ENCODE measurements at regions not wholly inside any gene's neighbourhood (a gene's known extent, or its start where the extent isn't known, plus 50 kb on each side); places are given as distances from the start of the nearest gene placed in this dataset.

- DNase-seq = no peak
- TF ChIP-seq, protein P1, sequence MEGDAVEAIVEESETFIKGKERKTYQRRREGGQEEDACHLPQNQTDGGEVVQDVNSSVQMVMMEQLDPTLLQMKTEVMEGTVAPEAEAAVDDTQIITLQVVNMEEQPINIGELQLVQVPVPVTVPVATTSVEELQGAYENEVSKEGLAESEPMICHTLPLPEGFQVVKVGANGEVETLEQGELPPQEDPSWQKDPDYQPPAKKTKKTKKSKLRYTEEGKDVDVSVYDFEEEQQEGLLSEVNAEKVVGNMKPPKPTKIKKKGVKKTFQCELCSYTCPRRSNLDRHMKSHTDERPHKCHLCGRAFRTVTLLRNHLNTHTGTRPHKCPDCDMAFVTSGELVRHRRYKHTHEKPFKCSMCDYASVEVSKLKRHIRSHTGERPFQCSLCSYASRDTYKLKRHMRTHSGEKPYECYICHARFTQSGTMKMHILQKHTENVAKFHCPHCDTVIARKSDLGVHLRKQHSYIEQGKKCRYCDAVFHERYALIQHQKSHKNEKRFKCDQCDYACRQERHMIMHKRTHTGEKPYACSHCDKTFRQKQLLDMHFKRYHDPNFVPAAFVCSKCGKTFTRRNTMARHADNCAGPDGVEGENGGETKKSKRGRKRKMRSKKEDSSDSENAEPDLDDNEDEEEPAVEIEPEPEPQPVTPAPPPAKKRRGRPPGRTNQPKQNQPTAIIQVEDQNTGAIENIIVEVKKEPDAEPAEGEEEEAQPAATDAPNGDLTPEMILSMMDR (IDR thresholded peaks at IDR 0.05) = no peak
- no peak for ATAC-seq
Observed at GRCh38 chr18:75563150-75563549, 135.6 kb upstream of the SMIM21 start.

GRCh38 chr18:75562216-75562615 lies 134.7 kb upstream of the SMIM21 start:
- Histone ChIP-seq H3K9me3 (no peaks in the 10 kb centered on the region), H3K4me1 (ENCODE audit: low read depth) (no peaks in the 10 kb centered on the region), H3K4me3 (no peak overlapping the region), H3K36me3 (ENCODE audit: low read depth) (no peaks in the 10 kb centered on the region)
- no peak for ATAC-seq
- TF ChIP-seq, protein P1 (IDR thresholded peaks at IDR 0.05) = no peak
- no peak for DNase-seq
- intact Hi-C loops (cut with DNase I, micrococcal nuclease) = no loop called here

More at GRCh38 chr18:75563150-75563549, 135.6 kb upstream of the SMIM21 start:
- Histone ChIP-seq H3K36me3 (ENCODE audit: low read depth) (no peaks in the 10 kb centered on the region), H3K9me3 (no peaks in the 10 kb centered on the region), H3K4me1 (ENCODE audit: low read depth) (no peaks in the 10 kb centered on the region), H3K4me3 (no peak overlapping the region)
- intact Hi-C loops (cut with DNase I, micrococcal nuclease) = no loop called here

GRCh38 chr18:75558790-75559189 lies 131.3 kb upstream of the SMIM21 start:
- ATAC-seq = no peak
- intact Hi-C loops (cut with DNase I, micrococcal nuclease) = no loop called here
- no peaks in the 10 kb centered on the region for H3K36me3 ChIP-seq (ENCODE audit: low read depth)
- TF ChIP-seq, protein P1 (IDR thresholded peaks at IDR 0.05) = no peak
- DNase-seq = no peak
- H3K4me1 ChIP-seq (ENCODE audit: low read depth) = no peaks in the 10 kb centered on the region
- no peaks in the 10 kb centered on the region for H3K9me3 ChIP-seq
- H3K4me3 ChIP-seq = no peak overlapping the region

- Histone ChIP-seq H3K4me3 (no peak overlapping the region), H3K36me3 (ENCODE audit: low read depth) (no peaks in the 10 kb centered on the region), H3K9me3 (no peaks in the 10 kb centered on the region), H3K4me1 (ENCODE audit: low read depth) (no peaks in the 10 kb centered on the region)
- DNase-seq (no peak), ATAC-seq (no peak)
- TF ChIP-seq, protein P1 (IDR thresholded peaks at IDR 0.05) = no peak
- intact Hi-C loops (cut with DNase I, micrococcal nuclease) = no loop called here
Observed at GRCh38 chr18:75556841-75557240, 129.3 kb upstream of the SMIM21 start.

- DNase-seq (no peak), ATAC-seq (no peak)
- TF ChIP-seq, protein P1 (IDR thresholded peaks at IDR 0.05) = no peak
- Histone ChIP-seq H3K4me3 (no peak overlapping the region), H3K36me3 (ENCODE audit: low read depth) (no peaks in the 10 kb centered on the region), H3K4me1 (ENCODE audit: low read depth) (no peaks in the 10 kb centered on the region), H3K9me3 (no peaks in the 10 kb centered on the region)
- intact Hi-C loops (cut with DNase I, micrococcal nuclease) = no loop called here
Observed at GRCh38 chr18:75554644-75555185, 127.2 kb upstream of the SMIM21 start.

GRCh38 chr18:75554176-75554575 lies 126.7 kb upstream of the SMIM21 start:
- H3K4me3 ChIP-seq = no peak overlapping the region
- DNase-seq (no peak), ATAC-seq (no peak)
- TF ChIP-seq, protein P1 (IDR thresholded peaks at IDR 0.05) = no peak
- H3K4me1 ChIP-seq (ENCODE audit: low read depth) = no peaks in the 10 kb centered on the region
- no peaks in the 10 kb centered on the region for H3K9me3 ChIP-seq
- H3K36me3 ChIP-seq (ENCODE audit: low read depth) = no peaks in the 10 kb centered on the region
- intact Hi-C loops (cut with DNase I, micrococcal nuclease) = no loop called here
